ENCODE measurements at regions not wholly inside any gene's neighbourhood (a gene's known extent, or its start where the extent isn't known, plus 50 kb on each side); places are given as distances from the start of the nearest gene placed in this dataset.

GRCh38 chr2:41949091-41949882, 98.5 kb upstream of the PKDCC start:
- Histone ChIP-seq H3K36me3 (no peaks in the 10 kb centered on the region), H3K9me3 (no peaks in the 10 kb centered on the region), H3K27ac (no peak overlapping the region), H3K27me3 (no peaks in the 10 kb centered on the region), H3K4me3 (no peak overlapping the region), H3K4me1 (peaks cover 0 to 9% (median 0%) of the 10 kb centered on the region in 3 donors)
- 68 to 93% methylated on average over 4 of the region's 7 CpGs for WGBS, 2 donors (ENCODE audit: low coverage in 1 of 2)
- no peak for ATAC-seq
- TF ChIP-seq CTCF (IDR thresholded peaks at IDR 0.05) (no peak), EP300 (IDR thresholded peaks at IDR 0.05) (no peak), POLR2A (IDR thresholded peaks at IDR 0.05) (no peak), POLR2AphosphoS5 (IDR thresholded peaks at IDR 0.05) (no peak)

GRCh38 chr2:41949883-41950665, 97.7 kb upstream of the PKDCC start:
- no peak for TF ChIP-seq CTCF (IDR thresholded peaks at IDR 0.05)
- TF ChIP-seq POLR2A (IDR thresholded peaks at IDR 0.05), result no peak
- no peak for TF ChIP-seq EP300 (IDR thresholded peaks at IDR 0.05)
- TF ChIP-seq POLR2AphosphoS5 (IDR thresholded peaks at IDR 0.05), result no peak
- ATAC-seq, result no peak
- Histone ChIP-seq H3K36me3 (no peaks in the 10 kb centered on the region), H3K9me3 (no peaks in the 10 kb centered on the region), H3K27me3 (no peaks in the 10 kb centered on the region), H3K4me3 (no peak overlapping the region), H3K4me1 (peaks cover 0 to 9% (median 0%) of the 10 kb centered on the region in 3 donors), H3K27ac (no peak overlapping the region)
- 60 to 98% methylated on average over 2 to 4 of the region's 4 CpGs for WGBS, 2 donors (ENCODE audit: low coverage in 1 of 2)

GRCh38 chr2:41950666-41950960, 97.2 kb upstream of the PKDCC start:
- TF ChIP-seq EP300 (IDR thresholded peaks at IDR 0.05), result no peak
- TF ChIP-seq POLR2A (IDR thresholded peaks at IDR 0.05), result no peak
- TF ChIP-seq POLR2AphosphoS5 (IDR thresholded peaks at IDR 0.05), result no peak
- no peak for TF ChIP-seq CTCF (IDR thresholded peaks at IDR 0.05)
- WGBS, 2 donors (ENCODE audit: low coverage in 1 of 2), result 100% methylated on average over 1 of the region's 1 CpG
- H3K27me3 ChIP-seq, result no peaks in the 10 kb centered on the region

GRCh38 chr2:41954304-41955291, 93.2 kb upstream of the PKDCC start:
- ATAC-seq, result no peak
- no peaks in the 10 kb centered on the region for H3K36me3 ChIP-seq
- H3K4me1 ChIP-seq, result no peaks in the 10 kb centered on the region
- H3K27me3 ChIP-seq, result no peaks in the 10 kb centered on the region
- TF ChIP-seq CTCF (IDR thresholded peaks at IDR 0.05), result no peak
- no peak for TF ChIP-seq POLR2A (IDR thresholded peaks at IDR 0.05)
- no peak for TF ChIP-seq EP300 (IDR thresholded peaks at IDR 0.05)
- TF ChIP-seq POLR2AphosphoS5 (IDR thresholded peaks at IDR 0.05), result no peak
- no peak overlapping the region for H3K27ac ChIP-seq
- H3K4me3 ChIP-seq, result no peak overlapping the region
- H3K9me3 ChIP-seq, result no peaks in the 10 kb centered on the region
- 76 to 77% methylated on average over 10 of the region's 16 CpGs for WGBS, 2 donors (ENCODE audit: low coverage in 1 of 2)

More at GRCh38 chr2:41950666-41950960, 97.2 kb upstream of the PKDCC start:
- Histone ChIP-seq H3K9me3 (no peaks in the 10 kb centered on the region), H3K4me3 (no peak overlapping the region), H3K36me3 (no peaks in the 10 kb centered on the region), H3K27ac (no peak overlapping the region), H3K4me1 (peaks cover 0 to 9% (median 0%) of the 10 kb centered on the region in 3 donors)
- ATAC-seq, result no peak
